Calu3 (cell line): ENCODE measurements at regions not wholly inside any gene's neighbourhood (a gene's known extent, or its start where the extent isn't known, plus 50 kb on each side); places are given as distances from the start of the nearest gene placed in this dataset.

ENCODE experiments used
- BruUV-seq: library from RNA; stranded (reverse); fragments of 400-500 nt; replicated peaks from 2 replicates; lab custom pipeline; 2021; lab: Mats Ljungman, UMichigan
- CTCF ChIA-PET: fragments of 300-600 bp; sonication (Branson Sonifier 250); formaldehyde crosslinking; loops from one replicate; lab custom pipeline; 2022; ENCODE audit warnings: antibody characterized with exemption; lab: Charles Lee
- DNase-seq: peaks from one replicate; pipeline ENCODE4 v3.0.0; 2022
- H3K27ac Mint-ChIP-seq: one replicate; pipeline ENCODE4 v1.8.0; 2022; ENCODE audit warnings: mixed read lengths; ENCODE audit not compliant: unreplicated experiment
- H3K27me3 Mint-ChIP-seq: one replicate; pipeline ENCODE4 v1.8.0; 2022; ENCODE audit warnings: mixed read lengths; ENCODE audit not compliant: unreplicated experiment
- H3K36me3 Mint-ChIP-seq: one replicate; pipeline ENCODE4 v1.8.0; 2022; ENCODE audit warnings: mild to moderate bottlenecking, moderate library complexity, mixed read lengths; ENCODE audit not compliant: insufficient read depth, unreplicated experiment
- H3K4me1 Mint-ChIP-seq: one replicate; pipeline ENCODE4 v1.8.0; 2022; ENCODE audit warnings: mild to moderate bottlenecking, low read depth, mixed read lengths; ENCODE audit not compliant: unreplicated experiment
- H3K4me3 Mint-ChIP-seq: one replicate; pipeline ENCODE4 v1.8.0; 2022; ENCODE audit warnings: mild to moderate bottlenecking, low read depth, moderate library complexity, mixed read lengths; ENCODE audit not compliant: unreplicated experiment
- H3K9me3 Mint-ChIP-seq: one replicate; pipeline ENCODE4 v1.8.0; 2022; ENCODE audit warnings: low read depth, mixed read lengths; ENCODE audit not compliant: unreplicated experiment
- intact Hi-C: fragments of 100-400 bp; cut with micrococcal nuclease; formaldehyde crosslinking; loops from one replicate; pipeline ENCODE4 v1.10.0; 2022; ENCODE audit not compliant: unreplicated experiment
- TF ChIP-seq, protein P1 (sequence below): fragments of 200-600 bp; IDR thresholded peaks from one replicate; pipeline ENCODE4 v1.8.0; 2022; ENCODE audit warnings: antibody characterized with exemption; ENCODE audit not compliant: unreplicated experiment

DNA sequence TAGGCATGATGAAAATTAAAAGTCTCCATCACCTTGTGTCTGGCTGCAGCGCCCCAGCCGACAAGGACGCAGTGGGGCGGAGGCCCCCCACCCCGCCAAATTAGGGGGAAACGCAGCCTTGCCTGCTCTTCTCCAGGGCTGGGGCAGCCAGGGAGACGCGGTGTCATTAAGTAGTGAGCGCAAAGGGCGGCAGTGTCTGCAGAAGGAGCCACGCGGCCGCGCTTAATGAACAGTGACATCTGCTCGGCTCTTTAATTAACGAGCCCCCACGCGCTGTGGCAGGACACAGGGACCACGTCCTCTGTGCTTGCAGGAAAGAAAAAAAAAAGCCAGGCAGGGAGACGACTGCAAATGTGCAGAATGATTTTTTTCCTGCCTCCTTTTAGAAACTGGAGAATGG lies 93.4 kb upstream of the NCOR2 start:
- H3K36me3 Mint-ChIP-seq, result no peaks in the 10 kb centered on the region
- no peak for DNase-seq
- H3K27me3 Mint-ChIP-seq, result no peaks in the 10 kb centered on the region
- H3K4me3 Mint-ChIP-seq, result no peak overlapping the region
- TF ChIP-seq, protein P1, sequence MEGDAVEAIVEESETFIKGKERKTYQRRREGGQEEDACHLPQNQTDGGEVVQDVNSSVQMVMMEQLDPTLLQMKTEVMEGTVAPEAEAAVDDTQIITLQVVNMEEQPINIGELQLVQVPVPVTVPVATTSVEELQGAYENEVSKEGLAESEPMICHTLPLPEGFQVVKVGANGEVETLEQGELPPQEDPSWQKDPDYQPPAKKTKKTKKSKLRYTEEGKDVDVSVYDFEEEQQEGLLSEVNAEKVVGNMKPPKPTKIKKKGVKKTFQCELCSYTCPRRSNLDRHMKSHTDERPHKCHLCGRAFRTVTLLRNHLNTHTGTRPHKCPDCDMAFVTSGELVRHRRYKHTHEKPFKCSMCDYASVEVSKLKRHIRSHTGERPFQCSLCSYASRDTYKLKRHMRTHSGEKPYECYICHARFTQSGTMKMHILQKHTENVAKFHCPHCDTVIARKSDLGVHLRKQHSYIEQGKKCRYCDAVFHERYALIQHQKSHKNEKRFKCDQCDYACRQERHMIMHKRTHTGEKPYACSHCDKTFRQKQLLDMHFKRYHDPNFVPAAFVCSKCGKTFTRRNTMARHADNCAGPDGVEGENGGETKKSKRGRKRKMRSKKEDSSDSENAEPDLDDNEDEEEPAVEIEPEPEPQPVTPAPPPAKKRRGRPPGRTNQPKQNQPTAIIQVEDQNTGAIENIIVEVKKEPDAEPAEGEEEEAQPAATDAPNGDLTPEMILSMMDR, result no peak
- no TSS peak for BruUV-seq
- no peak overlapping the region for H3K27ac Mint-ChIP-seq
- CTCF ChIA-PET, result no interaction called here
- intact Hi-C loops, result no loop called here
- no peaks in the 10 kb centered on the region for H3K9me3 Mint-ChIP-seq
- H3K4me1 Mint-ChIP-seq, result peaks cover 15% of the 10 kb centered on the region

DNA sequence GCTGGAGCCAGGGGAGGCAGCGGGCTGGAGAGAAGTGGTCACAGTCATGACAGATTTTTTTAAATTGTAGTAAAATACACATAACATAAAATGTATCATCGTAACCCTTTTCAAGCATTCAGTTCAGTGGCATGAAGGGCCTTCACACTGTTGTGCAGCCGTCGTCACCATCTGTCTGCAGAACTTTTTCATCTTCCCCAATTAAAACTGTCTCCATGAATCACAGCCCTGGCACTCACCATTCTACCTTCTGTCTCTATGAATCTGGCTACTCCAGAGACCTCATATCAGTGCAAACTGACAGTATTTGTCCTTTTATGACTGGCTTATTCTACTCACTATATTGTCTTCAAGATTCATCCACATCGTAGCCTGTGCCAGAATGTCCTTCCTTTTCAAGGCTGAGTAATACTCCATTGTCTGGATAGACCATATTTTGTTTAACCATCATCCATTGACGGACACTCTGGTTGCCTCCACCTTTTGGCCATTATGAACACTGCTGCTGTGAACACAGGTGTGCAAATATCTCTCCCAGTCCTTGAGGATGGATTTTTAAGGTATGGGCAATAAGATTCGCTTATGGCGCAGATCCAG lies 91.5 kb upstream of the NCOR2 start:
- no peak overlapping the region for H3K27ac Mint-ChIP-seq
- TF ChIP-seq, protein P1, result no peak
- no peak overlapping the region for H3K4me3 Mint-ChIP-seq
- H3K4me1 Mint-ChIP-seq, result peaks cover 20% of the 10 kb centered on the region
- peaks cover 6% of the 10 kb centered on the region for H3K36me3 Mint-ChIP-seq
- DNase-seq, result no peak
- CTCF ChIA-PET, result no interaction called here
- H3K27me3 Mint-ChIP-seq, result no peaks in the 10 kb centered on the region
- no peaks in the 10 kb centered on the region for H3K9me3 Mint-ChIP-seq
- no TSS peak for BruUV-seq
- intact Hi-C loops, result no loop called here

DNA sequence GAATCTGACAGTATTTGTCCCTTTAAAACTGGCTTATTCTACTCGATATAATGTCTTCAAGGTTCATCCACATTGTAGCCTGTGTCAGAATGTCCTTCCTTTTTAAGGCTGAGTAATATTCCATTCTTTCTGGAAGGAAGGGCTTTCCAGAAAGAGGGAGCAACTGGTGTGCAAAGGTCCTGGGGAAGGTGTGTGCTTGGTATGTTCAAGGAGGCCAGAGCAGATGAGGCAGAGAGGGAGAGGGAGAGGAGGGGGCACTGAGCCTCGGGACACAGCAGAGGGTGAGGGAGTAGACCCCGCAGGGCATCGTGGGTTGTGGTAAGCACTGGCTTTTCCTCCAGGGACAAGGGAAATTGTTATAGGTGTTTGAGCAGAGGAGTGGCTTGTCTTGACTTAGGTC lies 90.9 kb upstream of the NCOR2 start:
- Mint-ChIP-seq H3K27ac (no peak overlapping the region), H3K4me1 (peaks cover 20% of the 10 kb centered on the region), H3K4me3 (no peak overlapping the region), H3K9me3 (no peaks in the 10 kb centered on the region), H3K36me3 (peaks cover 6% of the 10 kb centered on the region), H3K27me3 (no peaks in the 10 kb centered on the region)
- no TSS peak for BruUV-seq
- intact Hi-C loops, result no loop called here
- TF ChIP-seq, protein P1, result no peak
- CTCF ChIA-PET, result no interaction called here
- no peak for DNase-seq

DNA sequence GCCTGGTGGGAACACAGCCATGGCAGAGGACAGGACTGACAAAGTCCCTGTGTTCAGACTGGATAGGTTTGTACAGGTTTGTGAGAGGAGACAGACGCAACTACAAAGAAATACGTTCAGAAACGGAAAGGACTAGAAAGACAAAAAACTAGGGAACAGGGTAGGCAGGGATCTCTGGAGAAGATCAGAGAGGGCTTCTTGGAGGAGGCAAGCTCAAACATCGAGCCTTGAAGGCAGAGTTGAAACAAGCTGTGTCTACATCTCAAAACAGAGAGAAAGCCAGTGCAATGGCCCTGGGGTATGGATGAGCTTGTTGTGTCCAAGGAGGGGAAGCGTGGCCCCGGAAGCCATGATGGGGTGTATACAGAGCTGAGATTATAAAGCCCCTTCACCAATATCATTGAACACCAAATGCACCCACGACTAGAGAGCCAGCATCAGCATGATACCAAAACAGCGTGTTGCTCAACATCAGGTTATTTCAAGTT lies 89.6 kb upstream of the NCOR2 start:
- intact Hi-C loops, result no loop called here
- Mint-ChIP-seq H3K36me3 (peaks cover 6% of the 10 kb centered on the region), H3K4me1 (peaks cover 20% of the 10 kb centered on the region), H3K4me3 (no peak overlapping the region), H3K9me3 (no peaks in the 10 kb centered on the region), H3K27me3 (no peaks in the 10 kb centered on the region), H3K27ac (no peak overlapping the region)
- BruUV-seq, result no TSS peak
- no peak for DNase-seq
- CTCF ChIA-PET, result no interaction called here
- TF ChIP-seq, protein P1, result no peak
